Thyroid gland (tissue), 4 donors: ENCODE measurements at regions not wholly inside any gene's neighbourhood (a gene's known extent, or its start where the extent isn't known, plus 50 kb on each side); places are given as distances from the start of the nearest gene placed in this dataset.

Experiments
- DNase-seq, 2 donors: peaks; one replicate each; pipeline ENCODE4 v3.0.0-alpha.2; 2019
- H3K27ac ChIP-seq, 3 donors: fragments of 200-600 bp; sonication (generic); 1 replicate in 2 of 3; 2 replicates in 1 of 3; pipeline ENCODE4 v1.5.1; 2016 to 2019; ENCODE audit warnings: mild to moderate bottlenecking in 1 of 3, moderate library complexity in 1 of 3
- H3K27me3 ChIP-seq: fragments of 200-600 bp; sonication (generic); one replicate; pipeline ENCODE4 v1.5.1; 2019
- H3K36me3 ChIP-seq, 2 donors: fragments of 200-600 bp; sonication (generic); one replicate each; pipeline ENCODE4 v1.5.1; 2016 to 2019
- H3K4me1 ChIP-seq, 2 donors: fragments of 200-600 bp; sonication (generic); one replicate each; pipeline ENCODE4 v1.5.1; 2017 to 2019
- H3K4me3 ChIP-seq, 3 donors: fragments of 200-600 bp; sonication (generic); replicated peaks in 1 of 3; 1 replicate in 2 of 3; 2 replicates in 1 of 3; pipeline ENCODE4 v1.5.1; 2016; ENCODE audit warnings: mild to moderate bottlenecking in 1 of 3
- H3K9me3 ChIP-seq: fragments of 200-600 bp; sonication (generic); one replicate; pipeline ENCODE4 v1.5.1; 2017
- POLR2A ChIP-seq, 2 donors: fragments of 450-650 bp; IDR thresholded peaks; one replicate each; pipeline ENCODE4 v1.6.1; 2017; ENCODE audit warnings: antibody characterized with exemption in 2 of 2, mild to moderate bottlenecking in 2 of 2, moderate library complexity in 1 of 2
- WGBS, 2 donors: methylation state at CpG; one replicate each; pipeline ENCODE4 v1.1.5; 2017; 5-methylcytosine and 5-hydroxymethylcytosine counted together
- intact Hi-C: fragments of 100-400 bp; cut with DNase I; formaldehyde crosslinking; loops from one replicate; pipeline ENCODE4 v1.15.1; 2023
- TF ChIP-seq, protein P1 (sequence below), 6 experiments: fragments of 200-600 bp in 3 of 6; fragments of 450-650 bp in 3 of 6; sonication (generic) in 3 of 6; IDR thresholded peaks; one replicate each; pipeline ENCODE4 v1.5.1; 2016 to 2019; ENCODE audit warnings: antibody characterized with exemption in 6 of 6, mild to moderate bottlenecking in 2 of 6, inconsistent platforms in 1 of 6, moderate library complexity in 1 of 6

- TF ChIP-seq, protein P1, sequence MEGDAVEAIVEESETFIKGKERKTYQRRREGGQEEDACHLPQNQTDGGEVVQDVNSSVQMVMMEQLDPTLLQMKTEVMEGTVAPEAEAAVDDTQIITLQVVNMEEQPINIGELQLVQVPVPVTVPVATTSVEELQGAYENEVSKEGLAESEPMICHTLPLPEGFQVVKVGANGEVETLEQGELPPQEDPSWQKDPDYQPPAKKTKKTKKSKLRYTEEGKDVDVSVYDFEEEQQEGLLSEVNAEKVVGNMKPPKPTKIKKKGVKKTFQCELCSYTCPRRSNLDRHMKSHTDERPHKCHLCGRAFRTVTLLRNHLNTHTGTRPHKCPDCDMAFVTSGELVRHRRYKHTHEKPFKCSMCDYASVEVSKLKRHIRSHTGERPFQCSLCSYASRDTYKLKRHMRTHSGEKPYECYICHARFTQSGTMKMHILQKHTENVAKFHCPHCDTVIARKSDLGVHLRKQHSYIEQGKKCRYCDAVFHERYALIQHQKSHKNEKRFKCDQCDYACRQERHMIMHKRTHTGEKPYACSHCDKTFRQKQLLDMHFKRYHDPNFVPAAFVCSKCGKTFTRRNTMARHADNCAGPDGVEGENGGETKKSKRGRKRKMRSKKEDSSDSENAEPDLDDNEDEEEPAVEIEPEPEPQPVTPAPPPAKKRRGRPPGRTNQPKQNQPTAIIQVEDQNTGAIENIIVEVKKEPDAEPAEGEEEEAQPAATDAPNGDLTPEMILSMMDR (IDR thresholded peaks at IDR 0.05), result no peak
- no peak for TF ChIP-seq POLR2A (IDR thresholded peaks at IDR 0.05)
- H3K4me1 ChIP-seq, result no peaks in the 10 kb centered on the region
- H3K9me3 ChIP-seq, result no peaks in the 10 kb centered on the region
- no peaks in the 10 kb centered on the region for H3K36me3 ChIP-seq
- no peak overlapping the region for H3K27ac ChIP-seq
- no peaks in the 10 kb centered on the region for H3K27me3 ChIP-seq
- intact Hi-C loops, result no loop called here
- no peak for DNase-seq
- H3K4me3 ChIP-seq, result no peak overlapping the region
- WGBS, 2 donors, result 89 to 90% methylated on average over 7 of the region's 7 CpGs
These were observed 208.7 kb downstream of the KITLG start for GRCh38 chr12:88371416-88372183.

- DNase-seq, result no peak
- H3K27me3 ChIP-seq, result no peaks in the 10 kb centered on the region
- WGBS, 2 donors, result 88 to 92% methylated on average over 6 of the region's 6 CpGs
- intact Hi-C loops, result no loop called here
- H3K27ac ChIP-seq, result no peak overlapping the region
- no peaks in the 10 kb centered on the region for H3K9me3 ChIP-seq
- H3K36me3 ChIP-seq, result no peaks in the 10 kb centered on the region
- H3K4me3 ChIP-seq, result no peak overlapping the region
- H3K4me1 ChIP-seq, result no peaks in the 10 kb centered on the region
- no peak for TF ChIP-seq POLR2A (IDR thresholded peaks at IDR 0.05)
- TF ChIP-seq, protein P1 (IDR thresholded peaks at IDR 0.05), result no peak
These were observed 204.7 kb downstream of the KITLG start for GRCh38 chr12:88375306-88376305.

GRCh38 chr12:88377973-88378372 is 202.3 kb downstream of the KITLG start:
- Histone ChIP-seq H3K36me3 (no peaks in the 10 kb centered on the region), H3K4me1 (no peaks in the 10 kb centered on the region), H3K27me3 (no peaks in the 10 kb centered on the region), H3K27ac (no peak overlapping the region), H3K9me3 (no peaks in the 10 kb centered on the region), H3K4me3 (no peak overlapping the region)
- intact Hi-C loops, result no loop called here
- DNase-seq, result no peak
- TF ChIP-seq POLR2A (IDR thresholded peaks at IDR 0.05), result no peak
- TF ChIP-seq, protein P1 (IDR thresholded peaks at IDR 0.05), result no peak

- no peak overlapping the region for H3K4me3 ChIP-seq
- H3K27ac ChIP-seq, result no peak overlapping the region
- TF ChIP-seq, protein P1 (IDR thresholded peaks at IDR 0.05), result no peak
- no peak for TF ChIP-seq POLR2A (IDR thresholded peaks at IDR 0.05)
- no peak for DNase-seq
- 76 to 83% methylated on average over 3 of the region's 3 CpGs for WGBS, 2 donors
- H3K9me3 ChIP-seq, result no peaks in the 10 kb centered on the region
- H3K36me3 ChIP-seq, result no peaks in the 10 kb centered on the region
- H3K27me3 ChIP-seq, result no peaks in the 10 kb centered on the region
- no peaks in the 10 kb centered on the region for H3K4me1 ChIP-seq
- intact Hi-C loops, result no loop called here
These were observed 198.8 kb downstream of the KITLG start for GRCh38 chr12:88381466-88381865.

DNA sequence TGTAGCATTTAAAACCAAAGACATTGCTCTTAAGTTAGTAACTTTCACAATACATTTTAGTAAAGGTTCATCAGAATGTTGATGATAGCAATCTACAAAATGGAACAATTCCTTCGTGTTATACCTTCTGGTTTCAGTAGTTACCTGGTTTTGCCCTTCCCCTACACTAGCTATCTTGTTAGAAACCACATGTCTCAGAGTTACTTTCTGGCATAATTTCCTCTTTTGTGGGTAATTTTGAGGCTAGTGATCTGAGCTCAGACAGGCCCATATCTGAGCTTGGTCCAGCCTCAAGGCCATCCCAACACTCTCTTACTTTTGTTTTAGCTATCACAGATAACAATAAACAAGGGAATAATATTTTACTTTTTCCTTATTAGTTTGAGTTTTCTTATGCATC is 196.9 kb downstream of the KITLG start:
- WGBS, 2 donors, result 90 to 91% methylated on average over 1 of the region's 1 CpG
- Histone ChIP-seq H3K36me3 (no peaks in the 10 kb centered on the region), H3K9me3 (no peaks in the 10 kb centered on the region), H3K27ac (no peak overlapping the region), H3K4me1 (no peaks in the 10 kb centered on the region), H3K4me3 (no peak overlapping the region), H3K27me3 (no peaks in the 10 kb centered on the region)
- DNase-seq, result no peak
- TF ChIP-seq POLR2A (IDR thresholded peaks at IDR 0.05), result no peak
- TF ChIP-seq, protein P1 (IDR thresholded peaks at IDR 0.05), result no peak
- intact Hi-C loops, result no loop called here
